PC-3 (cell line): ENCODE measurements at regions not wholly inside any gene's neighbourhood (a gene's known extent, or its start where the extent isn't known, plus 50 kb on each side); places are given as distances from the start of the nearest gene placed in this dataset.

ENCODE experiments used
- CTCF ChIP-seq: fragments of 300-600 bp; sonication (generic); conservative IDR thresholded peaks from 2 replicates; pipeline ENCODE4 v1.5.1; 2017; ENCODE audit warnings: antibody characterized with exemption, low read depth, mild to moderate bottlenecking, low read length
- EZH2 ChIP-seq: fragments of 300-600 bp; sonication (generic); IDR thresholded peaks from one replicate; pipeline ENCODE4 v1.6.1; 2017; ENCODE audit warnings: antibody characterized with exemption, mild to moderate bottlenecking, low read length; ENCODE audit not compliant: unreplicated experiment

- TF ChIP-seq CTCF: no peak
- no peak for TF ChIP-seq EZH2
These were observed 852.4 kb upstream of the FANCL start for GRCh38 chr2:59093571-59093970.
